ENCODE measurements at regions not wholly inside any gene's neighbourhood (a gene's known extent, or its start where the extent isn't known, plus 50 kb on each side); places are given as distances from the start of the nearest gene placed in this dataset.
"Not testable (repeated sequence)": the region's sequence is repeated elsewhere in the genome, so short reads cannot be mapped to it uniquely, and the experiment has no call there.

GRCh38 chr16:87156195-87156594, 161.0 kb downstream of the C16orf95 start:
- DNase-seq (ENCODE audit: low read depth) = no peak

- peak; percentile 51 for DNase-seq (ENCODE audit: low read depth)
Observed at GRCh38 chr16:87160234-87160636, 157.0 kb downstream of the C16orf95 start.

- DNase-seq (ENCODE audit: low read depth) = no peak
Observed at GRCh38 chr16:87160701-87161337, 156.4 kb downstream of the C16orf95 start.

- DNase-seq (ENCODE audit: low read depth) = not testable (repeated sequence)
Observed at GRCh38 chr16:87161410-87161809, 155.8 kb downstream of the C16orf95 start.

GRCh38 chr16:87161822-87162676, 155.1 kb downstream of the C16orf95 start:
- DNase-seq (ENCODE audit: low read depth) = no peak

GRCh38 chr16:87162799-87163198, 154.4 kb downstream of the C16orf95 start:
- DNase-seq (ENCODE audit: low read depth) = not testable (repeated sequence)

- DNase-seq (ENCODE audit: low read depth) = no peak
Observed at GRCh38 chr16:87163637-87164036, 153.6 kb downstream of the C16orf95 start.

GRCh38 chr16:87165151-87165550, 152.0 kb downstream of the C16orf95 start:
- DNase-seq (ENCODE audit: low read depth) = no peak

- DNase-seq (ENCODE audit: low read depth) = no peak
Observed at GRCh38 chr16:87165885-87166284, 151.3 kb downstream of the C16orf95 start.

GRCh38 chr16:87166321-87166720, 150.9 kb downstream of the C16orf95 start:
- DNase-seq (ENCODE audit: low read depth) = no peak

GRCh38 chr16:87166934-87167333, 150.3 kb downstream of the C16orf95 start:
- DNase-seq (ENCODE audit: low read depth) = no peak

GRCh38 chr16:87169509-87169995, 147.6 kb downstream of the C16orf95 start:
- no peak for DNase-seq (ENCODE audit: low read depth)

- DNase-seq (ENCODE audit: low read depth) = no peak
Observed at GRCh38 chr16:87170310-87170709, 146.9 kb downstream of the C16orf95 start.

GRCh38 chr16:87171723-87172122, 145.5 kb downstream of the C16orf95 start:
- DNase-seq (ENCODE audit: low read depth) = no peak

GRCh38 chr16:87172632-87173031, 144.6 kb downstream of the C16orf95 start:
- DNase-seq (ENCODE audit: low read depth) = no peak

GRCh38 chr16:87173294-87173893, 143.8 kb downstream of the C16orf95 start:
- DNase-seq (ENCODE audit: low read depth) = no peak

GRCh38 chr16:87174061-87174460, 143.1 kb downstream of the C16orf95 start:
- no peak for DNase-seq (ENCODE audit: low read depth)

GRCh38 chr16:87176735-87177134, 140.5 kb downstream of the C16orf95 start:
- no peak for DNase-seq (ENCODE audit: low read depth)

GRCh38 chr16:87177673-87178072, 139.5 kb downstream of the C16orf95 start:
- DNase-seq (ENCODE audit: low read depth) = no peak

- DNase-seq (ENCODE audit: low read depth) = no peak
Observed at GRCh38 chr16:87178177-87178863, 138.9 kb downstream of the C16orf95 start.

GRCh38 chr16:87178977-87179376, 138.2 kb downstream of the C16orf95 start:
- no peak for DNase-seq (ENCODE audit: low read depth)

GRCh38 chr16:87180069-87180468, 137.1 kb downstream of the C16orf95 start:
- DNase-seq (ENCODE audit: low read depth) = no peak

Data from stromal cell of bone marrow (primary cell).